CD4-positive, alpha-beta T cell treated with Interleukin-6 at 100 ng/mL for 8 hours (primary cell): ENCODE measurements at regions not wholly inside any gene's neighbourhood (a gene's known extent, or its start where the extent isn't known, plus 50 kb on each side); places are given as distances from the start of the nearest gene placed in this dataset.

ENCODE experiments used
- DNase-seq: peaks from one replicate; pipeline ENCODE4 v3.0.0-alpha.2; 2020; ENCODE audit warnings: mixed read lengths, low spot score

GRCh38 chr7:136665878-136666509 lies 202.5 kb upstream of the CHRM2 start:
- no peak for DNase-seq

GRCh38 chr7:136664537-136664936 lies 203.9 kb upstream of the CHRM2 start:
- DNase-seq: no peak

- DNase-seq: no peak
Measured at GRCh38 chr7:136657482-136657921, 210.9 kb upstream of the CHRM2 start.

GRCh38 chr7:136656516-136656915 lies 211.9 kb upstream of the CHRM2 start:
- no peak for DNase-seq

- no peak for DNase-seq
Measured at GRCh38 chr7:136655414-136655813, 213.0 kb upstream of the CHRM2 start.

- DNase-seq: no peak
Measured at GRCh38 chr7:136654406-136654805, 214.0 kb upstream of the CHRM2 start.

- no peak for DNase-seq
Measured at GRCh38 chr7:136652635-136653370, 215.6 kb upstream of the CHRM2 start.

- DNase-seq: no peak
Measured at GRCh38 chr7:136640977-136641376, 227.5 kb upstream of the CHRM2 start.

- DNase-seq: no peak
Measured at GRCh38 chr7:136637813-136638212, 230.6 kb upstream of the CHRM2 start.

GRCh38 chr7:136635751-136636150 lies 232.7 kb upstream of the CHRM2 start:
- DNase-seq: no peak

GRCh38 chr7:136618818-136619217 lies 249.6 kb upstream of the CHRM2 start:
- DNase-seq: no peak

GRCh38 chr7:136617176-136617575 lies 251.3 kb upstream of the CHRM2 start:
- DNase-seq: no peak

- DNase-seq: no peak
Measured at GRCh38 chr7:136605532-136606329, 262.7 kb upstream of the CHRM2 start.

GRCh38 chr7:136601772-136602171 lies 266.7 kb upstream of the CHRM2 start:
- no peak for DNase-seq

- no peak for DNase-seq
Measured at GRCh38 chr7:136600475-136600874, 268.0 kb upstream of the CHRM2 start.

- no peak for DNase-seq
Measured at GRCh38 chr7:136594739-136595144, 273.7 kb upstream of the CHRM2 start.

- DNase-seq: no peak
Measured at GRCh38 chr7:136588216-136588615, 280.2 kb upstream of the CHRM2 start.

- no peak for DNase-seq
Measured at GRCh38 chr7:136585954-136586670, 282.3 kb upstream of the CHRM2 start.

GRCh38 chr7:136566491-136566890 lies 302.0 kb upstream of the CHRM2 start:
- DNase-seq: no peak

- DNase-seq: no peak
Measured at GRCh38 chr7:136555933-136556332, 312.5 kb upstream of the CHRM2 start.

GRCh38 chr7:136551618-136552017 lies 316.8 kb upstream of the CHRM2 start:
- DNase-seq: no peak

GRCh38 chr7:136549756-136550155 lies 318.7 kb upstream of the CHRM2 start:
- no peak for DNase-seq
